ENCODE measurements at regions not wholly inside any gene's neighbourhood (a gene's known extent, or its start where the extent isn't known, plus 50 kb on each side); places are given as distances from the start of the nearest gene placed in this dataset.

GRCh38 chr5:5794118-5794560 lies 371.7 kb downstream of the ICE1 start:
- TF ChIP-seq CTCF (IDR thresholded peaks at IDR 0.05; ENCODE audit: borderline replicate concordance, extremely low read depth, insufficient read depth): no peak
- Histone ChIP-seq H3K4me1 (ENCODE audit: control insufficient read depth in 2 of 3, insufficient read depth in 2 of 3, low read depth in 1 of 3, low read length in 3 of 3) (no peaks in the 10 kb centered on the region), H3K36me3 (ENCODE audit: control insufficient read depth in 2 of 3, insufficient read depth in 3 of 3, low read length in 3 of 3) (no peaks in the 10 kb centered on the region), H3K27me3 (ENCODE audit: control insufficient read depth, insufficient read depth, low read length) (no peaks in the 10 kb centered on the region), H3K4me3 (ENCODE audit: low read length in 3 of 3) (no peak overlapping the region), H3K27ac (ENCODE audit: low read depth in 2 of 2, low read length in 2 of 2) (no peak overlapping the region), H3K9ac (ENCODE audit: low read length in 3 of 3) (no peak overlapping the region), H3K9me3 (ENCODE audit: control insufficient read depth in 2 of 3, insufficient read depth in 1 of 3, low read length in 3 of 3) (no peaks in the 10 kb centered on the region)
- DNase-seq (no peak), FAIRE-seq (no peak)
- intact Hi-C loops (cut with DNase I): no loop called here

GRCh38 chr5:5793242-5794117 lies 371.0 kb downstream of the ICE1 start:
- Histone ChIP-seq H3K4me3 (ENCODE audit: low read length in 3 of 3) (no peak overlapping the region), H3K9me3 (ENCODE audit: control insufficient read depth in 2 of 3, insufficient read depth in 1 of 3, low read length in 3 of 3) (no peaks in the 10 kb centered on the region), H3K4me1 (ENCODE audit: control insufficient read depth in 2 of 3, insufficient read depth in 2 of 3, low read depth in 1 of 3, low read length in 3 of 3) (no peaks in the 10 kb centered on the region), H3K36me3 (ENCODE audit: control insufficient read depth in 2 of 3, insufficient read depth in 3 of 3, low read length in 3 of 3) (no peaks in the 10 kb centered on the region), H3K9ac (ENCODE audit: low read length in 3 of 3) (no peak overlapping the region), H3K27ac (ENCODE audit: low read depth in 2 of 2, low read length in 2 of 2) (no peak overlapping the region), H3K27me3 (ENCODE audit: control insufficient read depth, insufficient read depth, low read length) (no peaks in the 10 kb centered on the region)
- no peak for DNase-seq
- no peak for TF ChIP-seq CTCF (IDR thresholded peaks at IDR 0.05; ENCODE audit: borderline replicate concordance, extremely low read depth, insufficient read depth)
- no peak for FAIRE-seq
- intact Hi-C loops (cut with DNase I): no loop called here

GRCh38 chr5:5792106-5792505 lies 369.6 kb downstream of the ICE1 start:
- H3K4me1 ChIP-seq (ENCODE audit: control insufficient read depth in 2 of 3, insufficient read depth in 2 of 3, low read depth in 1 of 3, low read length in 3 of 3): no peaks in the 10 kb centered on the region
- FAIRE-seq (no peak), DNase-seq (no peak)
- no peaks in the 10 kb centered on the region for H3K9me3 ChIP-seq (ENCODE audit: control insufficient read depth in 2 of 3, insufficient read depth in 1 of 3, low read length in 3 of 3)
- no peaks in the 10 kb centered on the region for H3K27me3 ChIP-seq (ENCODE audit: control insufficient read depth, insufficient read depth, low read length)
- H3K4me3 ChIP-seq (ENCODE audit: low read length in 3 of 3): no peak overlapping the region
- intact Hi-C loops (cut with DNase I): no loop called here
- H3K9ac ChIP-seq (ENCODE audit: low read length in 3 of 3): no peak overlapping the region
- no peak overlapping the region for H3K27ac ChIP-seq (ENCODE audit: low read depth in 2 of 2, low read length in 2 of 2)
- no peak for TF ChIP-seq CTCF (IDR thresholded peaks at IDR 0.05; ENCODE audit: borderline replicate concordance, extremely low read depth, insufficient read depth)
- H3K36me3 ChIP-seq (ENCODE audit: control insufficient read depth in 2 of 3, insufficient read depth in 3 of 3, low read length in 3 of 3): no peaks in the 10 kb centered on the region
